Vagina (tissue), 2 donors: ENCODE measurements at regions not wholly inside any gene's neighbourhood (a gene's known extent, or its start where the extent isn't known, plus 50 kb on each side); places are given as distances from the start of the nearest gene placed in this dataset.

Experiments
- CTCF ChIP-seq, 3 experiments: fragments of 450-650 bp in 2 of 3; fragments of 200-600 bp in 1 of 3; sonication (generic) in 1 of 3; IDR thresholded peaks; one replicate each; pipeline ENCODE4 v1.5.1; 2017 to 2019; ENCODE audit warnings: antibody characterized with exemption in 3 of 3, mild to moderate bottlenecking in 2 of 3, moderate library complexity in 2 of 3
- POLR2A ChIP-seq, 2 donors: fragments of 450-650 bp; IDR thresholded peaks; one replicate each; pipeline ENCODE4 v1.6.1; 2017; ENCODE audit warnings: antibody characterized with exemption in 2 of 2, mild to moderate bottlenecking in 2 of 2, moderate library complexity in 2 of 2

- no peak for TF ChIP-seq POLR2A (IDR thresholded peaks at IDR 0.05)
- TF ChIP-seq CTCF (IDR thresholded peaks at IDR 0.05): no peak
These were observed 104.3 kb upstream of the FAR2 start for GRCh38 chr12:29044799-29045198.
